ENCODE measurements at regions not wholly inside any gene's neighbourhood (a gene's known extent, or its start where the extent isn't known, plus 50 kb on each side); places are given as distances from the start of the nearest gene placed in this dataset.
A peak's percentile ranks its signal among the peaks of the same experiment; 100 is the strongest.

DNA sequence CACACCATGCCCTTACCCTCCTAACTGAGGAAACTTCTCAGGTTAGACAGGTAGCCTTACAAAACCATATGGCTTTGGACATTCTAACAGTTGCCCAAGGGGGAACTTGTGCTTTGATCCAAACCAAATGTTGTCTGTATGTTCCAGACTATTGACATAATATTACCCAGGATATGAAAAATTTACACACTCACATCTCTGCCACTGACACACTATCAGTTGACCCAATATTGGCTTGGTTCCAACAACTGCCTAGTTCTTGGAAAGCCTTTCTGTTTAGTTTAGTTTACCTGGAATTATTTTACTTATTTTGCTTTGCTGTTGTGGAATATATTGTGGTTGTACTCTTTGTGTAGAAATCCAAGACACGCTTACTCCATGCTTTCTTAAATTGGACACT, 178.4 kb downstream of the RNF152 start:
- TF ChIP-seq, protein P1, sequence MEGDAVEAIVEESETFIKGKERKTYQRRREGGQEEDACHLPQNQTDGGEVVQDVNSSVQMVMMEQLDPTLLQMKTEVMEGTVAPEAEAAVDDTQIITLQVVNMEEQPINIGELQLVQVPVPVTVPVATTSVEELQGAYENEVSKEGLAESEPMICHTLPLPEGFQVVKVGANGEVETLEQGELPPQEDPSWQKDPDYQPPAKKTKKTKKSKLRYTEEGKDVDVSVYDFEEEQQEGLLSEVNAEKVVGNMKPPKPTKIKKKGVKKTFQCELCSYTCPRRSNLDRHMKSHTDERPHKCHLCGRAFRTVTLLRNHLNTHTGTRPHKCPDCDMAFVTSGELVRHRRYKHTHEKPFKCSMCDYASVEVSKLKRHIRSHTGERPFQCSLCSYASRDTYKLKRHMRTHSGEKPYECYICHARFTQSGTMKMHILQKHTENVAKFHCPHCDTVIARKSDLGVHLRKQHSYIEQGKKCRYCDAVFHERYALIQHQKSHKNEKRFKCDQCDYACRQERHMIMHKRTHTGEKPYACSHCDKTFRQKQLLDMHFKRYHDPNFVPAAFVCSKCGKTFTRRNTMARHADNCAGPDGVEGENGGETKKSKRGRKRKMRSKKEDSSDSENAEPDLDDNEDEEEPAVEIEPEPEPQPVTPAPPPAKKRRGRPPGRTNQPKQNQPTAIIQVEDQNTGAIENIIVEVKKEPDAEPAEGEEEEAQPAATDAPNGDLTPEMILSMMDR (IDR thresholded peaks at IDR 0.05) = no peak
- H3K27ac ChIP-seq = no peak overlapping the region
- ATAC-seq (peak in 3 of 4 donors; percentile 12 to 56 (median 40)), DNase-seq (no peak), FAIRE-seq (no peak)
- WGBS, 2 donors = 34 to 38% methylated on average over 1 of the region's 1 CpG
- H3K9me3 ChIP-seq = no peaks in the 10 kb centered on the region
- no peaks in the 10 kb centered on the region for H3K4me1 ChIP-seq
- no peaks in the 10 kb centered on the region for H3K27me3 ChIP-seq
- H3K4me3 ChIP-seq = no peak overlapping the region
- H3K36me3 ChIP-seq = no peaks in the 10 kb centered on the region
- intact Hi-C loops (cut with DNase I) = no loop called here

DNA sequence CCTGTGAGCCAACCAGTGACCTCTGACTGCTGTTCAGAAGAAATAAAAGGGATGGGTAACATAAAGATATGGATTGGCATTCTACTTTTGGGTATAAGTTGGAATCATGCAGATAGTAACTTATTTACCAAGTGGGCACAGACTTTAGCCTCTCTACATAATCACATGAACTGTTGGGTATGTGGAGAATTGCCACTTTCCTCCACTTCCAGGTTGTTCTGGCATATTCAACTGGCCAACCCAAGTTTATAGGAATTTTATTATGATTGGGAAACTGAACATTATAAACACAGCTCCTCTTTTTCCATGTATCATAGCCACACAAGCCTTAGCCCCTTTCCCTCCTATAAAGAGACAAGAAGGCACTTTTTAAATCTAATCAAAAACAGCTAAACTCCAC, 179.3 kb downstream of the RNF152 start:
- no peak for ATAC-seq
- intact Hi-C loops (cut with DNase I) = no loop called here

DNA sequence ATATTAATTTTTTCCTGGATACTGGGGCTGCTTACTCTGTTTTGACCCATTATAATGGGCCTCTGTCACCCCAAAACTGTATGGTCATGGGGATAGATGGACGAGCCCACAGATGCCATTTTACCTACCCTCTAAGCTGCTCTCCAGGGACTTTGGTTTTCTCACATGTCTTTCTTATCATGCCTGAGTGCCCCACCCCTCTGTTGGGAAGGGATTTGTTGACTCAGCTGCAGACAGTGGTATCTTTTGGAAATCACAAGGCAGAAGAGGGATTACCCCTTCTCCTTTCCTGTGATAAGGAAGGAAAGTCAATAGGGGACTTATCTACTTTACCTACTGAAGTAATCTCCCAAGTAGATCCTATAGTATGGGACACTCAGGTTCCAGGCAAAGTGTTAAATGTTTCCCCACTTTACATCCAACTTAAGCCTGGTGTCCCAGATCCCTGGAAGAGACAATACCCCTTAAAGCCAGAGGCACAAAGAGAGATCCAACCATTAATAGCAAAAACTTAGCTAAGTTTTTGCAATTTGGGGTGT, 182.7 kb downstream of the RNF152 start:
- intact Hi-C loops (cut with DNase I) = no loop called here
- Histone ChIP-seq H3K9me3 (no peaks in the 10 kb centered on the region), H3K27me3 (no peaks in the 10 kb centered on the region), H3K36me3 (no peaks in the 10 kb centered on the region), H3K4me1 (no peaks in the 10 kb centered on the region), H3K4me3 (no peak overlapping the region), H3K27ac (no peak overlapping the region)
- TF ChIP-seq, protein P1 (IDR thresholded peaks at IDR 0.05) = no peak
- FAIRE-seq (no peak), ATAC-seq (no peak), DNase-seq (no peak)
- WGBS, 2 donors = 87 to 94% methylated on average over 1 of the region's 1 CpG

More for the DNA sequence above, 179.3 kb downstream of the RNF152 start:
- no peak overlapping the region for H3K27ac ChIP-seq
- no peaks in the 10 kb centered on the region for H3K27me3 ChIP-seq
- H3K9me3 ChIP-seq = no peaks in the 10 kb centered on the region
- H3K4me1 ChIP-seq = no peaks in the 10 kb centered on the region
- no peaks in the 10 kb centered on the region for H3K36me3 ChIP-seq
- TF ChIP-seq, protein P1 (IDR thresholded peaks at IDR 0.05) = no peak
- no peak for FAIRE-seq
- no peak for DNase-seq
- no peak overlapping the region for H3K4me3 ChIP-seq

DNA sequence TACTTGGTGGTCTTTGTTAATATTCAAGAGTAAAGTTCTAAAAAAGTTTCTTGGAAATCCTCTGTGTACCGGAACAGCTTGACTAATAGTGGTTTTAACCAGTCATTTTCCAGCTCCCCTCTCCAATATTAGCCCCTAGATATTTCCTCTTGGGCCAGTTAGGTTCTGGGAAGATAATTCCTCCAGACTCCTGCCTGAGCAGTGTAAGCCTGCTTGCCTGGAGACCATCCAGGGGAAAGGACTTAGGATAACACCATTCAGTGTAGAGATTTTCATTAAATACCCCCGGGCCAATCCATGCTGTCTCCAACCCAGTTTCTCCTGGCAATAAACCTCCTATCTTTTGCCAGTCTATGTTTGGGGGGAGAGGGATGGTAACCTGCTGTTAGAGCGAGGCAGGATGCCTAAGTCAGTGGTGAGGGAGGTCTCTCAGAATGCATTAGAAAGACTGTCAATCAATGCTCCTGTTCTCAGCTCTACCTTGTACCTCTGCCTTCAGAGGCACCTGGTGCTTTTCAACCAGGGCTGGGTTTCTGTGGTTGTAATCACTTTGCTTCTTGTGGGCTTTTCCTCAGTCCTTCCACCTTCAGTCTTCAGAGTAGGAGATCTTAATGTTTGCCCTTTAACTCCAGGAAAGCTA, 186.4 kb downstream of the RNF152 start:
- Histone ChIP-seq H3K9me3 (no peaks in the 10 kb centered on the region), H3K4me1 (no peaks in the 10 kb centered on the region), H3K4me3 (no peak overlapping the region), H3K36me3 (no peaks in the 10 kb centered on the region), H3K27me3 (no peaks in the 10 kb centered on the region), H3K27ac (no peak overlapping the region)
- FAIRE-seq (no peak), DNase-seq (no peak), ATAC-seq (no peak)
- 81 to 85% methylated on average over 3 of the region's 3 CpGs for WGBS, 2 donors
- intact Hi-C loops (cut with DNase I) = no loop called here
- TF ChIP-seq, protein P1 (IDR thresholded peaks at IDR 0.05) = no peak

DNA sequence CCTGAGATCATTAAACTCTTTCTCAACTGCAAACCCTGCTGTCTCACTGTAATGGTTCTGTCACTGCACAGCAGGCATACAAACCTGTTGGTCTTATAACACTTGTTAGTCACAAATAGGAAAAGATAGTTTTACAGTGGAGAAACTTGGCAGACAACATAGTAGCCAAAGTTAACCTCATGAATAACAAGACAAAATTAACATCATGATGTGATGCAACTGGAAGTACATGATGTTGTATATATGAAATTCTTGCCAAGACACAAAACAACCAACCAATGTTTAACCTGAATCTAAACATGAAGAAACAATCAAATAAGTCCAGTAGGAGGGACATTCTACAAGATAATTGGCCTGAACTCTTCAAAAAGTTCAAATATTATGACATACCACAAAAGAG, 189.3 kb downstream of the RNF152 start:
- Histone ChIP-seq H3K27me3 (no peaks in the 10 kb centered on the region), H3K27ac (no peak overlapping the region), H3K4me3 (no peak overlapping the region), H3K4me1 (no peaks in the 10 kb centered on the region), H3K9me3 (no peaks in the 10 kb centered on the region), H3K36me3 (no peaks in the 10 kb centered on the region)
- TF ChIP-seq, protein P1 (IDR thresholded peaks at IDR 0.05) = no peak
- FAIRE-seq (no peak), ATAC-seq (no peak), DNase-seq (no peak)
- intact Hi-C loops (cut with DNase I) = no loop called here
